ENCODE measurements at regions not wholly inside any gene's neighbourhood (a gene's known extent, or its start where the extent isn't known, plus 50 kb on each side); places are given as distances from the start of the nearest gene placed in this dataset.

GRCh38 chr2:238517209-238517608 is 90.5 kb downstream of the ASB1 start:
- Histone ChIP-seq H3K27ac (no peak overlapping the region), H3K9me3 (peaks cover 0 to 28% (median 0%) of the 10 kb centered on the region in 3 donors), H3K4me1 (no peaks in the 10 kb centered on the region), H3K36me3 (no peaks in the 10 kb centered on the region), H3K27me3 (no peaks in the 10 kb centered on the region), H3K4me3 (no peak overlapping the region)
- WGBS, 2 donors (ENCODE audit: low coverage in 1 of 2) = 73 to 88% methylated on average over 1 of the region's 1 CpG
- ATAC-seq = no peak
- TF ChIP-seq POLR2AphosphoS5 (IDR thresholded peaks at IDR 0.05) (no peak), EP300 (IDR thresholded peaks at IDR 0.05) (no peak), POLR2A (IDR thresholded peaks at IDR 0.05) (no peak)
- TF ChIP-seq, protein P1, sequence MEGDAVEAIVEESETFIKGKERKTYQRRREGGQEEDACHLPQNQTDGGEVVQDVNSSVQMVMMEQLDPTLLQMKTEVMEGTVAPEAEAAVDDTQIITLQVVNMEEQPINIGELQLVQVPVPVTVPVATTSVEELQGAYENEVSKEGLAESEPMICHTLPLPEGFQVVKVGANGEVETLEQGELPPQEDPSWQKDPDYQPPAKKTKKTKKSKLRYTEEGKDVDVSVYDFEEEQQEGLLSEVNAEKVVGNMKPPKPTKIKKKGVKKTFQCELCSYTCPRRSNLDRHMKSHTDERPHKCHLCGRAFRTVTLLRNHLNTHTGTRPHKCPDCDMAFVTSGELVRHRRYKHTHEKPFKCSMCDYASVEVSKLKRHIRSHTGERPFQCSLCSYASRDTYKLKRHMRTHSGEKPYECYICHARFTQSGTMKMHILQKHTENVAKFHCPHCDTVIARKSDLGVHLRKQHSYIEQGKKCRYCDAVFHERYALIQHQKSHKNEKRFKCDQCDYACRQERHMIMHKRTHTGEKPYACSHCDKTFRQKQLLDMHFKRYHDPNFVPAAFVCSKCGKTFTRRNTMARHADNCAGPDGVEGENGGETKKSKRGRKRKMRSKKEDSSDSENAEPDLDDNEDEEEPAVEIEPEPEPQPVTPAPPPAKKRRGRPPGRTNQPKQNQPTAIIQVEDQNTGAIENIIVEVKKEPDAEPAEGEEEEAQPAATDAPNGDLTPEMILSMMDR (IDR thresholded peaks at IDR 0.05) = no peak

DNA sequence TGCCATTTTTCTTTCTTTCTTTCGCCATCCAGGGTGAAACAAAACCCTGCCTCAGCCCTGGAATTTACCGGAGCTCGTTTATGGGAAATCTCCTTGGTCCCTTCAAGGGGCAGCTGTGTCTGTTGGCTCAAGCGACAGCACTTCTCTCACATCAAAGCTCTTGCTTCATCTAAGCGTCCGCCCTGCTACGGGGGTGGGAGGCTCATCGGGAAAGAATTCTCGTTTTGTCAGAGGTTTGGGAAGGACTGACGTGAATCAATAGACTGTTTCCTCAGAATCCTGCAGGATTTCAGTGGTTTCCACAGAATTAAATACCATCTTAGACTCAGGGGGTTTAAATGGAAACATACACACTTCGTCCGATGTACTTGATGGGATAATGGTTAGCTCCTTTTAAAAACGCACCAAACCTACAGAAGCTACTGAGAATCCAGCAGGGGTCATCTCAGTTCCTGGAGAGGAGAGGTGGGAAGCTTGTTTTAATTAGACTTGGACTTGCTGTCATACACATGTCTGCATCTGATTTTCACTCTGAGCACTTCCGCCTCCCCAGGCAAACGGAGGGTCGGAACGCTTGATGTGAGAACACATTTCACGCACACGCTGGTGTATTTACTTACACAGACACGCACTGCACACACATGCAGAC is 91.6 kb downstream of the ASB1 start:
- Histone ChIP-seq H3K9me3 (peaks cover 0 to 28% (median 0%) of the 10 kb centered on the region in 3 donors), H3K36me3 (no peaks in the 10 kb centered on the region), H3K27ac (no peak overlapping the region), H3K4me1 (peaks cover 0 to 7% (median 0%) of the 10 kb centered on the region in 3 donors), H3K27me3 (no peaks in the 10 kb centered on the region), H3K4me3 (no peak overlapping the region)
- no peak for ATAC-seq
- WGBS, 2 donors (ENCODE audit: low coverage in 1 of 2) = 75 to 88% methylated on average over 9 to 12 of the region's 20 CpGs
- no peak for TF ChIP-seq POLR2AphosphoS5 (IDR thresholded peaks at IDR 0.05)

DNA sequence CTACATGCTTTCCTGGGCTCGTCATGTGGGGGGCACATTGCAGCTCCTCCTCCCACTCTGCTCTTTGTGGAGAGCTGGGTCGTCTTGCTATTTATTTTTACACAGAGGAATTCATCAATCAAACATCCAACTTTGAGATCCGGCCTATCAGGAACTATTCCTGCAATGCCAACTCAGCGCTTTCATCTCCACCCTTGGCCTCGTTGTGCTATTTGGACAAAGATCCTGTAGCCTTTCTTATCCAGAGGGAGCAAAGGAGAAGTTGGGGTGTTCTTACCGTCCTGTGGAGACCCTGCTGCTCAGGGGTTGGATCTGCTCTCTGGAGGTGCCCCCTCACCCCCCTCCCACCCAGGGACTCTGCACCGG is 92.1 kb downstream of the ASB1 start:
- WGBS, 2 donors (ENCODE audit: low coverage in 1 of 2) = 68 to 72% methylated on average over 3 to 6 of the region's 7 CpGs
- Histone ChIP-seq H3K4me3 (no peak overlapping the region), H3K9me3 (peaks cover 0 to 28% (median 0%) of the 10 kb centered on the region in 3 donors), H3K36me3 (no peaks in the 10 kb centered on the region), H3K27me3 (no peaks in the 10 kb centered on the region), H3K27ac (no peak overlapping the region), H3K4me1 (peaks cover 0 to 11% (median 4%) of the 10 kb centered on the region in 3 donors)
- no peak for ATAC-seq
- TF ChIP-seq EP300 (IDR thresholded peaks at IDR 0.05) = no peak
- TF ChIP-seq, protein P1 (IDR thresholded peaks at IDR 0.05) = no peak
- no peak for TF ChIP-seq POLR2AphosphoS5 (IDR thresholded peaks at IDR 0.05)
- no peak for TF ChIP-seq POLR2A (IDR thresholded peaks at IDR 0.05)

- H3K36me3 ChIP-seq = no peaks in the 10 kb centered on the region
- no peak for ATAC-seq
- H3K9me3 ChIP-seq = peaks cover 0 to 28% (median 0%) of the 10 kb centered on the region in 3 donors
- no peaks in the 10 kb centered on the region for H3K27me3 ChIP-seq
- no peak overlapping the region for H3K27ac ChIP-seq
- 90 to 100% methylated on average over 1 of the region's 1 CpG for WGBS, 2 donors (ENCODE audit: low coverage in 1 of 2)
- no peak overlapping the region for H3K4me3 ChIP-seq
- TF ChIP-seq POLR2A (IDR thresholded peaks at IDR 0.05) (no peak), EP300 (IDR thresholded peaks at IDR 0.05) (no peak), POLR2AphosphoS5 (IDR thresholded peaks at IDR 0.05) (no peak)
- TF ChIP-seq, protein P1 (IDR thresholded peaks at IDR 0.05) = no peak
- H3K4me1 ChIP-seq = peaks cover 0 to 15% (median 4%) of the 10 kb centered on the region in 3 donors
Observed at GRCh38 chr2:238520359-238520886, 93.7 kb downstream of the ASB1 start.

DNA sequence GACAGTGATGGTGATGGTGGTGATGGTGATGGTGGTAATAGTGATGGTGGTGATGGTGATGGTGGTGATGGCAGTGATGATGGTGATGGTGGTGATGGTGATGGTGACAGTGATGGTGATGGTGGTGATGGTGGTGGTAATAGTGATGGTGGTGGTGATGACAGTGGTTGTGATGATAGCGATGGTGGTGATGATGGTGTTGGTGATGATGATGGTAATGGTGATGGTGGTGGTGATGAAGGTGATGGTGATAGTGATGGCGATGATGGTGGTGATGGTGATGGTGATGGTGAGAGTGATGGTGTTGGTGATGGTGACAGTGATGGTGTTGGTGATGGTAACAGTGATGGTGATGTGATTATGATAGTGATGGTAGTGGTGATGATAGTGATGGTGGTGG is 94.3 kb downstream of the ASB1 start:
- H3K27ac ChIP-seq = no peak overlapping the region
- no peak for ATAC-seq

More for the DNA sequence above, 94.3 kb downstream of the ASB1 start:
- peaks cover 0 to 27% (median 0%) of the 10 kb centered on the region in 3 donors for H3K9me3 ChIP-seq
- no peaks in the 10 kb centered on the region for H3K27me3 ChIP-seq
- TF ChIP-seq POLR2AphosphoS5 (IDR thresholded peaks at IDR 0.05) = no peak
- no peak for TF ChIP-seq EP300 (IDR thresholded peaks at IDR 0.05)
- TF ChIP-seq, protein P1 (IDR thresholded peaks at IDR 0.05) = no peak
- no peak for TF ChIP-seq POLR2A (IDR thresholded peaks at IDR 0.05)
- WGBS, 2 donors (ENCODE audit: low coverage in 1 of 2) = 86 to 96% methylated on average over 2 of the region's 2 CpGs
- H3K4me1 ChIP-seq = peaks cover 0 to 15% (median 4%) of the 10 kb centered on the region in 3 donors
- no peaks in the 10 kb centered on the region for H3K36me3 ChIP-seq
- no peak overlapping the region for H3K4me3 ChIP-seq

Data from gastroesophageal sphincter (tissue), 4 donors.